Heart right ventricle (tissue), 16 donors: ENCODE measurements at regions not wholly inside any gene's neighbourhood (a gene's known extent, or its start where the extent isn't known, plus 50 kb on each side); places are given as distances from the start of the nearest gene placed in this dataset.

Source experiments
- ATAC-seq, 8 donors: fragments of 200-7000 bp; cut with Tn5 transposase; one replicate each; pipeline ENCODE4 v1.9.1; 2020; ENCODE audit warnings: mild to moderate bottlenecking in 8 of 8, moderate library complexity in 8 of 8, moderate number of reproducible peaks in 1 of 8
- DNase-seq, 2 donors: peaks; one replicate each; pipeline ENCODE4 v3.0.0-alpha.2; 2020
- H3K27ac ChIP-seq, 10 donors: fragments of 200-600 bp; sonication (generic) in 2 of 10; one replicate each; pipeline versions ENCODE4 v1.5.0 to v1.8.0; 2020 to 2022; ENCODE audit warnings: mild to moderate bottlenecking in 3 of 10
- H3K27me3 ChIP-seq, 7 donors: fragments of 200-600 bp; one replicate each; pipeline ENCODE4 v1.8.0; 2021 to 2022; ENCODE audit warnings: mild to moderate bottlenecking in 2 of 7
- H3K36me3 ChIP-seq, 9 donors: fragments of 200-600 bp; sonication (generic) in 1 of 9; one replicate each; pipeline versions ENCODE4 v1.5.0 to v1.8.0; 2020 to 2022; ENCODE audit warnings: mild to moderate bottlenecking in 2 of 9
- H3K4me1 ChIP-seq, 9 donors: fragments of 200-600 bp; sonication (generic) in 1 of 9; one replicate each; pipeline versions ENCODE4 v1.5.0 to v1.8.0; 2020 to 2022; ENCODE audit warnings: mild to moderate bottlenecking in 4 of 9
- H3K4me3 ChIP-seq, 10 donors: fragments of 200-600 bp; sonication (generic) in 2 of 10; one replicate each; pipeline versions ENCODE4 v1.5.0 to v1.8.0; 2020 to 2022; ENCODE audit warnings: mild to moderate bottlenecking in 7 of 10, moderate library complexity in 2 of 10
- H3K9me3 ChIP-seq, 11 donors: fragments of 200-600 bp in 10 of 11; sonication (generic) in 2 of 11; one replicate each; pipeline versions ENCODE4 v1.5.0 to v1.8.0; 2013 to 2022; ENCODE audit warnings: mild to moderate bottlenecking in 2 of 11, control low read depth in 1 of 11, moderate library complexity in 1 of 11
- CTCF ChIP-seq, 9 donors: fragments of 200-600 bp; sonication (generic) in 2 of 9; IDR thresholded peaks; one replicate each; pipeline versions ENCODE4 v1.5.0 to v1.8.0; 2021 to 2022; ENCODE audit warnings: antibody characterized with exemption in 9 of 9, mild to moderate bottlenecking in 5 of 9, moderate library complexity in 1 of 9
- WGBS, 2 donors: extraction: QIAGEN DNeasy Blood & Tissue Kit; methylation state at CpG; one replicate each; pipeline ENCODE4 v1.1.7; 2013; ENCODE audit warnings: inconsistent platforms in 1 of 2; 5-methylcytosine and 5-hydroxymethylcytosine counted together
- intact Hi-C, 10 donors: fragments of 100-400 bp; cut with DNase I; formaldehyde crosslinking; loops; one replicate each; pipeline versions ENCODE4 v1.11.1 to v1.14.2; 2022
- donor health status: Arrhythmogenic right ventricular cardiomyopathy.
- donor health status: ischemic (EF 13 %, LVEDD 7.1; RV severe dilation, severe dysfunction).
- donor health status: healthy with polysubstance abuse.
- donor health status: DM: no; HTN: yes; CAD: no.
- donor health status: DM: no; HTN: no; CAD: no.
- donor health status: ischemic (EF 25% LVEDD 6.9; RV normal size, moderate dysfunction).
- donor health status: ischemic (EF 25% LVEDD 5.7; RV mildly dilated, moderate dysfunction).
- donor health status: healthy.
- donor health status: DM: yes; HTN: yes; CAD: no.
- donor health status: Ischemic cardiomyopathy.
- donor health status: ischemic (EF 35%, LVEDD 5.7; RV mildly dilated, moderate dysfunction).
- donor health status: nonischemic (EF 11% LVEDD 7.7; RV severe dilation, severe dysfunction).
- donor health status: DM: yes; HTN: yes; CAD: no.
- donor health status: PGD.
- donor health status: ischemic (EF 29% LVEDD 5.4; RV normal size, mild dysfunction).
- donor health status: nonischemic (EF 23%, LVEDD 6.1; RV moderate dilation, normal function).

GRCh38 chr3:118277814-118278213 is 756.8 kb downstream of the IGSF11 start:
- ATAC-seq = no peak
- Histone ChIP-seq H3K4me1 (no peaks in the 10 kb centered on the region), H3K36me3 (no peaks in the 10 kb centered on the region), H3K27me3 (no peaks in the 10 kb centered on the region), H3K27ac (no peak overlapping the region), H3K4me3 (no peak overlapping the region), H3K9me3 (peaks cover 0 to 4% (median 0%) of the 10 kb centered on the region in 11 donors)
- intact Hi-C loops = no loop called here
- 92% methylated on average over 1 of the region's 1 CpG for WGBS, 2 donors
- no peak for DNase-seq
- TF ChIP-seq CTCF (IDR thresholded peaks at IDR 0.05) = no peak

- no peak for TF ChIP-seq CTCF (IDR thresholded peaks at IDR 0.05)
- Histone ChIP-seq H3K27me3 (no peaks in the 10 kb centered on the region), H3K9me3 (peaks cover 0 to 2% (median 0%) of the 10 kb centered on the region in 11 donors), H3K36me3 (no peaks in the 10 kb centered on the region), H3K27ac (no peak overlapping the region), H3K4me1 (no peaks in the 10 kb centered on the region), H3K4me3 (no peak overlapping the region)
- 81% methylated on average over 1 of the region's 1 CpG for WGBS, 2 donors
- intact Hi-C loops = no loop called here
- DNase-seq (no peak), ATAC-seq (no peak)
Observed at GRCh38 chr3:118292841-118293240, 741.8 kb downstream of the IGSF11 start.

GRCh38 chr3:118298133-118298532 is 736.5 kb downstream of the IGSF11 start:
- ATAC-seq (no peak), DNase-seq (no peak)
- TF ChIP-seq CTCF (IDR thresholded peaks at IDR 0.05) = no peak
- no peaks in the 10 kb centered on the region for H3K36me3 ChIP-seq
- H3K27me3 ChIP-seq = no peaks in the 10 kb centered on the region
- H3K9me3 ChIP-seq = peaks cover 0 to 2% (median 0%) of the 10 kb centered on the region in 11 donors
- intact Hi-C loops = no loop called here
- no peaks in the 10 kb centered on the region for H3K4me1 ChIP-seq
- no peak overlapping the region for H3K4me3 ChIP-seq
- no peak overlapping the region for H3K27ac ChIP-seq

- peaks cover 0 to 4% (median 0%) of the 10 kb centered on the region in 11 donors for H3K9me3 ChIP-seq
- no peak overlapping the region for H3K27ac ChIP-seq
- no peaks in the 10 kb centered on the region for H3K4me1 ChIP-seq
- no peak overlapping the region for H3K4me3 ChIP-seq
- no peak for TF ChIP-seq CTCF (IDR thresholded peaks at IDR 0.05)
- H3K36me3 ChIP-seq = no peaks in the 10 kb centered on the region
- intact Hi-C loops = no loop called here
- WGBS, 2 donors = 42 to 97% methylated on average over 1 of the region's 1 CpG
- no peak for DNase-seq
- H3K27me3 ChIP-seq = no peaks in the 10 kb centered on the region
- no peak for ATAC-seq
Observed at GRCh38 chr3:118304557-118304956, 730.1 kb downstream of the IGSF11 start.

GRCh38 chr3:118332699-118333098 is 701.9 kb downstream of the IGSF11 start:
- Histone ChIP-seq H3K36me3 (no peaks in the 10 kb centered on the region), H3K4me3 (no peak overlapping the region), H3K27me3 (no peaks in the 10 kb centered on the region), H3K27ac (no peak overlapping the region), H3K4me1 (no peaks in the 10 kb centered on the region), H3K9me3 (peaks cover 0 to 41% (median 7%) of the 10 kb centered on the region in 11 donors)
- no peak for ATAC-seq
- no peak for TF ChIP-seq CTCF (IDR thresholded peaks at IDR 0.05)
- intact Hi-C loops = no loop called here
- no peak for DNase-seq
- 93 to 96% methylated on average over 2 of the region's 2 CpGs for WGBS, 2 donors
